ENCODE measurements at regions not wholly inside any gene's neighbourhood (a gene's known extent, or its start where the extent isn't known, plus 50 kb on each side); places are given as distances from the start of the nearest gene placed in this dataset.

DNA sequence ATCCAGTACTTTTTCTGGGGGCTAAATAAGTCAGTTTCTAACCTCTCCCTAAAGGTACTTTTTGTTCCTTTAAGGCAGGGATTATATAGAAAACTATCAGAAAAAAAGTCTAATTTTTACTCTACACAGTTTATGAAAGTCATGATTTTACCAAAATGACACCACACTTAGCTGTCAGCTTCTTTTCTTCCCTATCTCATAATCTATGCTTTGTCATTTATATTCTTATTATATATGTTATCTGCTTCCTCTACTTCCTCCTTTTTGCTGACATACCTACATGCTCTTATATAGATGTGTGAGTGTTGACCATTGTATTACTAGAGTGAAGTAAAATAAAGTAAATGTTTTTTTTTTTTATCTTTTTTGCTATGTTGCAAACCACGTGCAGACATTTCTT lies 203.9 kb upstream of the CHRM2 start:
- no peak for DNase-seq

DNA sequence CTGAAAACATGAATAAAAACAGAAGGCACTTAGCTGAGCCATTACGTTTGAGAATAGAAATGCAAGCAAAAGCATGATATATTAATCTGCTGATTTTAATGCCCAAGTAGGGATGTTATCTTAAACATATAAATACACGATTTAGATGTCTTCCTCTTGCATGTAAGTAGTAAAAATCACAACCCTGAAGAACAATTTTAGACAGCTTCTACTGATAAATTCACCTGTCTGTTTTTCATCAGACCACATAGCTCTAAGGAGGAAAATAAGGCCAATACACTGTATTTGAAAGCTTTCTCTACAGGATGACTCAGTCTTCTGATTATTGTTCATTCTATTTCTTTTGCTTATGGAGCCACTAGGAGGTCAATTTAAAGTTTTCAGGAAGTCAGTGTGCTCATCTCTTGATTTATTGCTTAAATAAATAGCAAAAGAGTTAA lies 210.9 kb upstream of the CHRM2 start:
- DNase-seq, result no peak

DNA sequence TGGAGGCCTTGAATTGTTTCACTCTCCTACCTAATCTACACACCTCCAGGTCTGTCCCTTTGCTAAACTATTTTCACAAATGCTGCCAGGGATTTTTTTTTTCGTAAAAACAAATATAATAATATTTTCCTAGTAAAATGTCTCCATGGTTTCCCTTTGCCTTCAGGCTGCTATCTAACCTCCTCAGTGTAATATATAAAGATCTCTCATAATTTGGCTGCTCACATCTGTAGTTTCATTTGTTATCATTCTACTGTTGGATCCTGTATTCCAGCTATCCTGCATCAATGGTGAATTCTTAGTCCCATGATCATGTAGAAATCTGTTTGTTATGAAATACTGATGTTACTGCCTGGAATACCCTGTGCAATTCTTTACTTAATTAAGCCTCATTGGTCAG lies 211.9 kb upstream of the CHRM2 start:
- DNase-seq, result no peak

DNA sequence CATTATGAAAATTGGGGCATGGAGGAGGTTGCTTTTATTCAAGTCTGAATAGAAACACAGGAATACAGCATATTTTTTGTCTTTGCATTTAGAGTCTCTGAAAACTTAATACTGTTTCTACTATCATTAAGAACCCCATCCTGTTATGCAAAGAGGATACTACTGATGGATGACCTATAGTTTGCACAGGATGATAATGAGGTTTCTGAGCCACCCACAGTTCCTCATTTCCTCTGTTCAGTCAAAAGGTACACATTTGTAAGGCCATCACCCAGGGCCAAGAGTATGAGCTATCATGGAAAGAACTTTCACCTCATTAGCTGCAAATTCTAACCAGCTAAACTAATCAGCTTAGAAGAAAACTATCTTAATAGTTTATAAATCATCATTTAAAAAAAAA lies 213.0 kb upstream of the CHRM2 start:
- no peak for DNase-seq

DNA sequence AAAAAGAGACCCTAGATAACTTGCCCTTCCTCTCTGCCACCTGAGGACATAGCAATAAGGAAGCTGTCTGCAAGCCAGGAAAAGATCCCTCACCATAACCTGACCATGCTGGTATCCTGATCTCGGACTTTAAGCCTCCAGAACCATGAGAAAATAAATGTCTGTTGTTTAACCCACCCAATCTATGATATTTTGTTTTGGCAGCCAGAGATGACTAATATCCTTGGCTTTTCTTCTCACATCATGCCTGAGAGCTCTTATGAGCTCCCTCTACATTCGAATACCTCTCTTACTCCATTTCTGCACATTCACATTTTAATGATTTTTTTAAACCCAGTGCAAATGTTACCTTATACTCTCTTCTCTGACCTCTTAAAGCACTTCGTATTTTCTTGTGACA lies 214.0 kb upstream of the CHRM2 start:
- no peak for DNase-seq

DNA sequence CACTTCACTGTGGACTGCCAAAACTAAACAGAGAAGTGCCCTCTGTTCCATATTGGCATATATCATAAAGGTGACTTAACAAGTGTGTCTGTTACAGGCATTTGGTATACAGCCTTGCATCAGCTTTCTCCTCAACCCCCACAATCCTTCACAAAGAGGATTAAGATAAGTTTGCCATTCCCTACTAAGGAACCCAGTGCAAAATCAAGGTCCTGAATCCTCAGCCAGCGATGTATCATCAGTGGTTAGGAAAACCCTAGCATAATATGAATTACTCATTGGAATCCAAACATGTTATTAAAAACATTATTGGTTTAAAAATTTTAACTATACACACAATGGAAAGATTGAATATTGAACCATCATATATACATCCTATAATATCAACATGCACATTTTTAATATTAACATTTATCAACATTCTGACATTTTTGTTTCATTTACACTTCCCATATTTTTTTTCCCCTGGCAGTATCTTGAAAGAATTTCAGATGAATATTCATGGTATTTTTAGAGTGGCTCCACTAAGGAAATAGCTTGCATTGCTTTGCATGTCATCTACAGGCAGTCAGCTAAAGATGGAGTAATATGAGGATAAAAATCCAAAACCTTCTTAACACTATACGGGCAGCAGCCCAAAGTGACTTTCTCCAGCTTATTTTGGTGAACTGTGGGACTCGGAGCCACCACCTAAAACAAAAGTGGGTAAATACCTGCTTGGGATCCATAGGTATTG lies 215.6 kb upstream of the CHRM2 start:
- DNase-seq, result no peak

DNA sequence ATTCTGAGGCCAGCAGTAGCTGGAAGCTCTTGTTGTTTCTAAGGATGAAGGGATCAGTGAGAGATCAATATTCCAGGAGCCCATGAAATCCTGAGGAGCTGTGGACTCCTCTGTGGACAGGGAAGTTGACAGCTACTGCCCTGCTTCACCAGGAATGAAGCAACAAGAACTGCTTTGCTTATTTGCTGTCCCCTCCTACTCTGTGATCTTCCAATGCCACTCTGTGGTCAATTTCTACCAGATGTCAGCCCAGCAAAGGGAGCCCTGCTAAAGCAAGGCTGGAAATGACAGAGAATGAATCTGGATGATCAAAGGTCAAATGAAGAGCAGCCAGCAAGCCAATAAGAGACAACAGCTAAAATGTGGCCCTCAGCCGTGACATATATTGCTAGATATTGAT lies 227.5 kb upstream of the CHRM2 start:
- DNase-seq, result no peak

DNA sequence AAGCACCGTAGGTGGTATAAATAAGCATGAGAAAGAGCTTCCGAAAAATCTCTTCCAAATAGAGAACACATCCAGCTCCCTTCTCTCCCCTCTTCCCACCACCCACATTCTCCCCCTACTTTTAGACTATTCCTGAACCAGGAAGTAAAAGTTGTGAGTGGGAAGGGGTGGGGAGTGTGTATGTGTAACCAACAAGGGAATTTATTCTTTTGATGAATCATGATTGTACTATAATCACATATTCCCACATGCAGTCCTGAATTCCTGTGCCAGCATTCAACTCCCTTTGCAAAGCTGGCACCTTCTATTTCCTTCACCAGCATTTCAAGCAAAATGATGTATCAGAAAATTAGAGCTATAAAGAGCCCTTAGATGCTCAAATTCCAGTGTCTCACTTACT lies 230.6 kb upstream of the CHRM2 start:
- DNase-seq, result no peak

DNA sequence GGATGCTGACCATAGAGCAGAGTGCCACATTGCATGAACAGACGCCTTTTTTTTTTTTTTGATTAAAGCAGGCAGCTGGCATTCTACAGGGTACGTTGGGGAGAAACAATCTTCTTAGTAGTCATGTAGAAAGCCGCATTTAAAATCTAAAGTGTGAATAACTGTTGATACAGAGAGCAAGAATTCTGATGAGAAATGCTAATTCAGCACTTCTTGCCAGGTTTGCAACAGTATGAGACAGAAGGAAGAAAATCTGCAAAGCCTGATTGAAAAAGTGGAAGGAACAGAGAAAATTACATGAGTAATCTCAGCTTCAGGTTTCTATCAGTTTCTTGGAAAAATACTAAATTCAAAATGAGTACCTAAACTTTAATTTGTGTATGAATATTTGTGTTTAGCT lies 232.7 kb upstream of the CHRM2 start:
- no peak for DNase-seq

DNA sequence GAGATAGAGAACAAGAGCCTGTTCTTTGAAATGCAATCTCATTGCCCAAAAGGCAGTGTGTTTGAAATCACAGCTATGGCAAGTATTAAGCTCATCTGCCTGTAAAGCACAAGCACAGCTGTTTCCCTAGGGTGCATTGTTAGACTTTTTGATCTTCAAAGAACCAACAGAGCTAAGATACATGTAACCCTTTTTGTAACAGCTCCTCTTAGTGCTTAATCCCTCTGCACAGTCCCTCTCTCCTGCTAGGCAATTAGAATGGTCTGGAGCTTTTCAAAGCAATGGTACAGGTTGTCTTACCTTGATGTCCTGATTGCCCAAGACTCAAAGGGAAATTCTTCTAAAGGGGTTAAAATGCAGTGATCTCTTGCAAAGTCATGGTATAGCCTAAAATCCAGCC lies 249.6 kb upstream of the CHRM2 start:
- no peak for DNase-seq

DNA sequence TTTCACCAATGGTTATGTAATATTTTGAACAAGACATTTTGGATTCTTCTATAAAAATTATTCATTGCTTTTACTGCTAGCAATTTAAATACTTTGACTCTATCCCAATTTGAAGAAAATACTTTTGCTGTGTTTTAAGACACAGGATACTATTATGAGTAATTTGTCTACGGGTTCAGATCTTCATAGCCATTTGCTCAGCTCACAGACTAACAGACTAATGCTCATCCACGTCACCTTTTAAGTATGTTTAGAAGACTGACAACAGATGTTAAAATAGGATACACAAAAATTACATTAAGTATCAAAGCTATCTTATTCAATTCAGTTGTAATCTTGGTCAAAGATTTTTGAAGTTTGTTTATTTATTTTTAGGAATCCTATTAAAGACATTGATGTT lies 251.3 kb upstream of the CHRM2 start:
- no peak for DNase-seq

DNA sequence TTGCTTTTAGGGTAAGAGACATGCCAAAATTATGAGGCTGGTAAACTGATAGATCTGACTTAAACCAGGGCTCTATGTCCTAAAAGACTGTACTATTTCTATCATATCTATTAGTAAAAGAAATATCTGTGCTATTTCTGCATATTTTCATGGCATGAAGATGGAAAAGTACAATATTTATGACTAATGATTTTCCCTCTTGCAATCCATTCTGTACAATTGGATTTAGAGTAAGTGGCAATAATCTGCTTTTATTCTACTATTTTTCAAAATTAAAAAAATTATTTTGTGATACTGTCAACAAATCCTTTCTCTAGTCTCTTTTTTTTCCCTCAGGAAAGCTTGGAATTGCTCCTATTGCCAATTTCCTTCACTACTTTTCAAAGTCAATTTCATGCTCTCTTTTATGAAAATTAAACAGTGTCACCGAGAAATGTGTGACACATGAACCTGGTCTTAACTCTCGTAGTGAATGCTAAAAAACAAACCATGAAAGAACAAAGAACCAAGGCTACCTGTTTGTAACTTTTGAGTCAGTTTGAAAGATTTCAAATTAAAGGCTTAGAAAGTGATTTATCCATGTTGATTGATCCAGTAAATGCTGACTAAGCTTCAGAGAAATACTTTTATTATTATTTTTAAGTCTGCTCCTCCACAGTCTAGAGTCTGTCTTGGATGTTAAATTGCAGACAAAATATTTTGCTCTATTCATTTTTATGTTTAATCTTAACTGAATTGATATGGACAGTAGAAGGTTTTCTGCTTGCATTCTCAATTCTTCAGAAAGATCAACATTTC lies 262.7 kb upstream of the CHRM2 start:
- no peak for DNase-seq

DNA sequence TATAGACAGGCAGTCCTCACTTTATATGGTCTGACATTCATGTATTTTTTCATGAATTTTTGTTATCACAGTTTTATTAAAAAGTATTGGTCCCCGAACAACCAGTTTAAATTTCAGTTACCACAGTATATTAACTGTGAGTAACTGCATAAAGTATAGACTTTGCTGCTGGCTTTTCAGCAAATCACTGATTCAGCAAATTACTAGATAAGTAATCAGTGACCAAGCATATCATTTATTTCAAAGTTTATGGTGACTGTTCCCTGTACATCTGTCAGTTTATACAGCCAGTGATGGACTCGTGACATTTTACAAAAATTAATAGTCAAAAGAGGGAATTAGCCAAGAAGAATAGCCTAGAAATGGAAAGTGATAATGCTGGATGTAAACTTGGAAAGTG lies 266.7 kb upstream of the CHRM2 start:
- DNase-seq, result no peak

DNA sequence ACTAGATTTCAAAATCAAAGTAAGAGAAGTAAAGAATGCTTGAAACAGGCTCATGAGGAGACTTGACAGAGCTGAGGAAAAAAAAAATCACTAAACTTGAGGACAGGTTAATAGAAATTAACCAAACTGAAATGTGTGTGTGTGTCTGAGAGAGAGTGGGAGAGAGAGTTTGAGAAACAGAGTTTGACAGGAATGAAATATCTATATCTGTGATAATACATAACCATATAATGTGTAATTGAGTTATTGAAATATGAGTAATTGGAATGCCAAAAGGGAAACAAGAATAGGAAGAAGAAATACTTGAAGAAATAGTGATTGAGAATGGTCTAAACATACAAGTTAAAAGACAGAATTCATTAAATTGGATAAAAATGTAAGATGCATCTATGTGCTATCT lies 268.0 kb upstream of the CHRM2 start:
- no peak for DNase-seq

DNA sequence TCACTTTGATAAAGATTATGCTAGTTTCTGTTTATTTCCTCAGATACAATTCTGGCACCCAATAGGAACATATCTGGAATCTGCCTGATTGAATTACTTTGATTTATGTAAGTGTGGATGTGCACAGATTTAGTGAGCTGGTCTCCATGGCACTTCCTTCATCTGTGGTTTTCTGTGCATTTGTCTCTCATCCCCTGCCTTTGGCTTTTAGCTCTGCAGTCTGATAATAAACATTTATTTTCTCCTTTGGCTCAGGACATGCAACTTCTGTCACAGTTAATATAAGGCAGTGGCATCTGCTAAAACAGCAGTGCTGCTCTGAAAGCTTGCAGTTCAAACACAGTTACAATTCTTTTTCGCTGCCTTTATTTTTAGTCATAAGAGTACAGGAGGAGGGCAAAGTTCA lies 273.7 kb upstream of the CHRM2 start:
- no peak for DNase-seq

DNA sequence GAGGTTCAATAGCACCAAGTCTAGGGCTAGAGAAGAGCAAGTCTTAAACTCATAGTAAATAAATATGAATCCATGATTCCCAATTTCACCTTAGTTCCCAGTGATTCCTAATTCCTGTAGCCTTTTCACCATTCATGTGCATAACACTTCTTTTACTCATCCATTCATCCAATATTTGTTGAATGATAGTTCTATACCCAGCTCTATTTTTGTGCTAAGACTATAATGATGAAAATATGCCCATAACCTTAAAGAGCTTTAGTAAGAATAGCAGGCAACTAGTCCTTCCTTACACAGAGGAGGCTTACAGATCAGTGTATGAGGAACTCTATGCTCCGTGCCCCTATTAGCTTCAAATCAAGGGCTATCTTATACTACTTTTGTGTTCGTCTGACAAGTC lies 280.2 kb upstream of the CHRM2 start:
- no peak for DNase-seq

DNA sequence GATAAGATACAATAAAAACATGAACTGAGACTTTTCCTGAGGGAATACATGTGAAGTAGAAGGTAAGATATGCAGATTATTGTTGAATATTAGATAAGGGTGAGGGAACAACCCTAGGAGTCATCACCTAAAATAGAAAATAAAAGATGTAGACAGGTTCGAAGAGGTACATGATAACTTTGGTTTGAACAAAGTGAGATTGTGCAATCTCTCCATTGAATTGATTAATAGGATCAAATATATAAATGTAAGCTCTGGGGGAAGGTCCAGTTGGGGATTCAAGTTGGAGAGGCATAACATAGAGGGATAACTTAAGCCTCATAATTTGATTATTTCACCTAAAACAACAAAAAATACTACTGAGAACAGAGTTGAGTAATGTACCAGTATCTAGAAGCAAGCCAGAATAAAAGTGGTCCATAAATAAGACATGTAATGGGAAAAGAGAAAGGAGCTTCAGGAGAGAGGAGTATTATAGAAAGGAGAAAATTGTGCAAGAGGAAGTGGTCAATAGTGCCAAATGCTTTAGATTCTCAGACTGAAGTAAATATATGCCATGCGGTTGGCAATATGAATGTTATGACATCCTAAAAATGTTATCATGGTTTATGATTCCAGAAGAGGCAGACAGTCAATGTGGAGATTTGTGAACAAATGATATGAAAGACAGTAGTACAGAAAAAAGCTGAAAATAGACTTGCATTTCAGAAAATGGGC lies 282.3 kb upstream of the CHRM2 start:
- DNase-seq, result no peak

DNA sequence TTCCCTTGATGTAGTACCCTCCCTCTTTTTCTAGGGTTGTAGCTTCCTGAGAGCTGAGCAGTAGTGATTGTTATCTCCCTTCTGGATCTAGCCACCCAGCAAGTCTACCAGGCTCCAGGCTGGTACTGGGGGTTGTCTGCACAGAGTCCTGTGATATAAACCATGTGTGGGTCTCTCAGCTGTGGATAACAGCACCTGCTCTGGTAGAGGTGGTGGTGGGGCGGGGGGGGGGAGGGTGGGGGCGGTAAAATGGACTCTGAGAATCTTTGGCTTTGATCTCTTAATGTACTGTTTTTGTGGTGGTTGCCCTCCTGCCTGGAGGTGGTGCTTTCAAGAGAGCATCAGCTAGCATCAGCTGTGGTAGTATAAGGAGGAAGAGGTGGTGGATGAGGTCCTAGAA lies 302.0 kb upstream of the CHRM2 start:
- DNase-seq, result no peak

DNA sequence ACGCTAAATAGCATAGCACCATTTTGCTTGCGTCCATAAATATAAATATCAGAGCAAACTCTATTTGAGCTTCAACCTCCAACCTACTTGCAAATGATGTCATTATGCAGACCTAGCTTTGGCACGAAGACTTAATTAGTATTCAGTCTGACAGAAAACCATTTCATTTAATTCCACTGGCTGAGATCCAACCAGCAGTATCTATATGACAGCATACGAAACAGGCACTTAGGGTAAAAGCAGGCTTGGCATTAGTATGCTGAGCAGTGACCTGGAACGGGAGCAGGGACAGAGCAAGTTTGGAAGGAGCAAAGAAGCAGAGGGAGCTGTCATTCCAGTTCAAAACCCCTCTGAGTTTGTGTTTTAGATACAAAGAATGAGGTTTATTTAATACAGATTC lies 312.5 kb upstream of the CHRM2 start:
- no peak for DNase-seq

DNA sequence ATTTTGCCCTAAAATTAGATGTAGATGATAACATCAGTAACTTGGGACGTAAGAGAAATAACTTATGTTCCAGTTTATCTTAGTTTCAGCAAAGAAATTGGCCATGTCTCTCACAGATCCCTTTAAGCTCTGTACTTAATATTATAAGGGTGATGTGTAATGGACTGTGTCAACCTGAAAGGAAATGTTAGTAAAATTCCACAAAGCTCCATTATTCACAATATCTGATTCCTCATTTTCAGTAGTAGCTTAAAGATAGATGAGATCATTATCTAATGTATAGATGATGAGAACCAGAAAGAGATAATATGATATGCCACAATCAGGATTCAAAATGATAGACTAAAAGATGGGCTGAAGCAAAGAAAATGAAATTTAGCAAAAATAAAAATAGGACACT lies 316.8 kb upstream of the CHRM2 start:
- DNase-seq, result no peak

DNA sequence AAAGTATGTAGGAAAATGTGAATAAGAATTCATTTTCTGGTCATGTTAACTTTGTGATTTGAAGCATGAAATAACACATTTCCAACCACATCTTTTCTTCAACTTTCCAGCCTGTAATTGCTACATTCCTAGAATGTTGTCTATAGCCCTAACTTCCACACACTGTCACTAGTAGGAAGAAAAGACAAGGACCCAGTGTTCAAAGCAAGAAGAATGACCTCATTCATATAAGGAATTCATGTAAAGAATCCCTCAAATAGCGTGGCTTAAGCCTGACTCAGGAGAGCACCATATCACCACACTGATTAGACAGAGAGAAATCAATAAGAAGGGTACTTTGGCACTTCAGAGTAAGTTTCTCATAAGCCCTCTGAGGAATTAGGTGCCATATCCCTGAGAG lies 318.7 kb upstream of the CHRM2 start:
- no peak for DNase-seq

DNA sequence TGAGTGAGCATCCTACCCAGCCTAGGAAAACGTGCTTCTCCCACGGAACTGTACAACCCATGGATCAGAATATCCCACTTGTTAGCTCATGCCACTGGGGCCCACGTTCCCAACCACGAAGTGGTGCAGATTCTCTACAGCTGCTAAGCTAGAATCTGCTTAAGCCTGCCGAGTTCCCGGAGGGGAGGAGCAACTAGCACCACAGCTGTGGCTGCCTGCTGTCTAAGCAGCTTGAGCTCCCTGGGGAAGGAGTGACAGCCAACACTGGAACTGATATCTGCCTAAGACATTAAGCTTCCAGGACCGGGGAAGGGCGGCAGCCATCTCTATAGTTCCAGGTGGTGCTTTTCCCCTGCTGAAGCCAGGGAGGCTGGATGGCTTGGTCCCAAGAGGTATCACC lies 334.7 kb upstream of the CHRM2 start:
- no peak for DNase-seq

DNA sequence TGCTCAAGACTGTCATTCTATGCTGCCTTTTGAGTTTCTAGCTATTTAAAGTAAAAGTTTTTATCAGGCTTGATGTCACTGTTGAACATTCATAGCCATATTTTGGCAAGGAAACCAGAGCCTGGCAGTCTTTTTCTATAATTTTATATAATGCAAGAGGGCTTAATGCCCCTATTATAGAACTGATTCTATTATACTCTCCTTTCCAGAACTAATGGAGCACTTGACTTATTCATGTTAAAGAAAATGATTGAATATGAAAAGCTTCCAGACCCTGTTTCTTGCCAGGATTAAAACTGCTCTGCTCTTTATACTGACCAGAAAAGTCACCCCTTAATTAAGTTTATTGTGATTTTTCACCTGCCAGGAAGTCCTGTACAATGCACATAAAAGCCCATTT lies 337.6 kb upstream of the CHRM2 start:
- DNase-seq, result no peak

DNA sequence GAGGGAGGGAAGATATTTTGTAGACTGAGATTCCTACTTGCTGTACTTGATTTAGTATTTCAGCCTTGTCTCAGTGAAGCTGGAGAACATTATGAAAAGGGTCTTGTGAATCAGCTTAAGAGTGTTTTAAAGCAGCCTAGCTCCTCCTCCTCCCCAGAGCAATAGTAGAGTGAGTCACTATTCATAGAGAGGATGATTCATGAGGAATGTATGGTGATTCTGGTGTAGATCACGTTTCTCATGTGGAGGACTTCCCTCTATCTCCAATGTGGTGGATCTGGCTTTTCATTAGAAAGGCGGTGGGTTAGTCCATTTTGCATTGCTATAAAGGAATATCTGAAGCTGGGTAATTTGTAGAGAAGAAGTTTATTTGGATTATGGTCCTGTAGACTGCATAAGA lies 340.1 kb upstream of the CHRM2 start:
- no peak for DNase-seq

All from activated CD4-positive, CD25-positive, alpha-beta regulatory T cell (primary cell).